Mucosa of gallbladder (tissue), 1 donor: ENCODE measurements at regions not wholly inside any gene's neighbourhood (a gene's known extent, or its start where the extent isn't known, plus 50 kb on each side); places are given as distances from the start of the nearest gene placed in this dataset.
"Not testable (repeated sequence)": the region's sequence is repeated elsewhere in the genome, so short reads cannot be mapped to it uniquely, and the experiment has no call there.

ENCODE experiments used
- DNase-seq: peaks from one replicate; pipeline ENCODE4 v3.0.0-alpha.2; 2020; ENCODE audit warnings: low spot score
- donor health status: DM: no; HTN: no; CAD: no.

GRCh38 chr1:120664376-120665249 lies 59.1 kb upstream of the NBPF26 start:
- not testable (repeated sequence) for DNase-seq

GRCh38 chr1:120665250-120665577 lies 58.5 kb upstream of the NBPF26 start:
- not testable (repeated sequence) for DNase-seq

- not testable (repeated sequence) for DNase-seq
Observed at GRCh38 chr1:120668187-120668586, 55.6 kb upstream of the NBPF26 start.
